Activated T-cell treated with anti-CD3 and anti-CD28 coated beads, Interleukin-2, amount 50 U/mL, for 24 hours (primary cell): ENCODE measurements at regions not wholly inside any gene's neighbourhood (a gene's known extent, or its start where the extent isn't known, plus 50 kb on each side); places are given as distances from the start of the nearest gene placed in this dataset.

Experiments
- DNase-seq: peaks from one replicate; pipeline ENCODE4 v3.0.0-alpha.2; 2020
- H3K27ac Mint-ChIP-seq: 2 replicates; pipeline ENCODE4 v1.8.0; 2020; ENCODE audit warnings: mild to moderate bottlenecking, mixed read lengths
- H3K27me3 Mint-ChIP-seq: 2 replicates; pipeline ENCODE4 v1.8.0; 2020; ENCODE audit warnings: mixed read lengths
- H3K36me3 Mint-ChIP-seq: 2 replicates; pipeline ENCODE4 v1.8.0; 2020; ENCODE audit warnings: low read depth, mixed read lengths
- H3K4me1 Mint-ChIP-seq: 2 replicates; pipeline ENCODE4 v1.8.0; 2020; ENCODE audit warnings: low read depth, mixed read lengths
- H3K4me3 Mint-ChIP-seq: 2 replicates; pipeline ENCODE4 v1.8.0; 2020; ENCODE audit warnings: mild to moderate bottlenecking, moderate library complexity, mixed read lengths
- H3K9me3 Mint-ChIP-seq: 2 replicates; pipeline ENCODE4 v1.8.0; 2020; ENCODE audit warnings: mixed read lengths

GRCh38 chr12:127750076-127750840 lies 516.7 kb upstream of the TMEM132C start:
- no peaks in the 10 kb centered on the region for H3K27me3 Mint-ChIP-seq
- no peak overlapping the region for H3K4me3 Mint-ChIP-seq
- peaks cover 4% of the 10 kb centered on the region for H3K9me3 Mint-ChIP-seq
- H3K27ac Mint-ChIP-seq = no peak overlapping the region
- DNase-seq = no peak
- no peaks in the 10 kb centered on the region for H3K4me1 Mint-ChIP-seq
- H3K36me3 Mint-ChIP-seq = no peaks in the 10 kb centered on the region

GRCh38 chr12:127752802-127753201 lies 514.2 kb upstream of the TMEM132C start:
- Mint-ChIP-seq H3K27me3 (no peaks in the 10 kb centered on the region), H3K4me3 (no peak overlapping the region), H3K9me3 (peaks cover 12% of the 10 kb centered on the region), H3K36me3 (no peaks in the 10 kb centered on the region), H3K27ac (no peak overlapping the region), H3K4me1 (no peaks in the 10 kb centered on the region)
- no peak for DNase-seq

GRCh38 chr12:127760357-127760756 lies 506.6 kb upstream of the TMEM132C start:
- Mint-ChIP-seq H3K9me3 (peaks cover 32% of the 10 kb centered on the region), H3K4me3 (no peak overlapping the region), H3K27me3 (no peaks in the 10 kb centered on the region), H3K4me1 (no peaks in the 10 kb centered on the region), H3K27ac (no peak overlapping the region), H3K36me3 (no peaks in the 10 kb centered on the region)
- no peak for DNase-seq

GRCh38 chr12:127760996-127761395 lies 506.0 kb upstream of the TMEM132C start:
- Mint-ChIP-seq H3K4me3 (no peak overlapping the region), H3K9me3 (peaks cover 32% of the 10 kb centered on the region), H3K27me3 (no peaks in the 10 kb centered on the region), H3K4me1 (no peaks in the 10 kb centered on the region), H3K36me3 (no peaks in the 10 kb centered on the region), H3K27ac (no peak overlapping the region)
- DNase-seq = no peak

- Mint-ChIP-seq H3K27ac (no peak overlapping the region), H3K9me3 (peaks cover 26% of the 10 kb centered on the region), H3K27me3 (no peaks in the 10 kb centered on the region), H3K4me1 (no peaks in the 10 kb centered on the region), H3K36me3 (no peaks in the 10 kb centered on the region), H3K4me3 (no peak overlapping the region)
- DNase-seq = no peak
Observed at GRCh38 chr12:127761880-127762279, 505.1 kb upstream of the TMEM132C start.

- Mint-ChIP-seq H3K4me3 (no peak overlapping the region), H3K27ac (no peak overlapping the region), H3K36me3 (no peaks in the 10 kb centered on the region), H3K9me3 (peaks cover 14% of the 10 kb centered on the region), H3K27me3 (no peaks in the 10 kb centered on the region), H3K4me1 (no peaks in the 10 kb centered on the region)
- no peak for DNase-seq
Observed at GRCh38 chr12:127767656-127768055, 499.3 kb upstream of the TMEM132C start.

- Mint-ChIP-seq H3K27me3 (no peaks in the 10 kb centered on the region), H3K27ac (no peak overlapping the region), H3K4me1 (no peaks in the 10 kb centered on the region), H3K9me3 (no peaks in the 10 kb centered on the region), H3K4me3 (no peak overlapping the region), H3K36me3 (no peaks in the 10 kb centered on the region)
- no peak for DNase-seq
Observed at GRCh38 chr12:127770118-127770517, 496.9 kb upstream of the TMEM132C start.

- no peaks in the 10 kb centered on the region for H3K4me1 Mint-ChIP-seq
- DNase-seq = no peak
- H3K9me3 Mint-ChIP-seq = no peaks in the 10 kb centered on the region
- no peaks in the 10 kb centered on the region for H3K36me3 Mint-ChIP-seq
- H3K27me3 Mint-ChIP-seq = no peaks in the 10 kb centered on the region
- H3K4me3 Mint-ChIP-seq = no peak overlapping the region
- no peak overlapping the region for H3K27ac Mint-ChIP-seq
Observed at GRCh38 chr12:127771546-127771945, 495.4 kb upstream of the TMEM132C start.

GRCh38 chr12:127773520-127773919 lies 493.4 kb upstream of the TMEM132C start:
- Mint-ChIP-seq H3K9me3 (no peaks in the 10 kb centered on the region), H3K27me3 (no peaks in the 10 kb centered on the region), H3K36me3 (no peaks in the 10 kb centered on the region), H3K4me3 (no peak overlapping the region), H3K27ac (no peak overlapping the region), H3K4me1 (no peaks in the 10 kb centered on the region)
- DNase-seq = no peak

- DNase-seq = no peak
- H3K9me3 Mint-ChIP-seq = peaks cover 4% of the 10 kb centered on the region
- H3K36me3 Mint-ChIP-seq = no peaks in the 10 kb centered on the region
- no peak overlapping the region for H3K27ac Mint-ChIP-seq
- H3K4me3 Mint-ChIP-seq = no peak overlapping the region
- no peaks in the 10 kb centered on the region for H3K27me3 Mint-ChIP-seq
- no peaks in the 10 kb centered on the region for H3K4me1 Mint-ChIP-seq
Observed at GRCh38 chr12:127774828-127775227, 492.1 kb upstream of the TMEM132C start.

- H3K4me1 Mint-ChIP-seq = no peaks in the 10 kb centered on the region
- H3K9me3 Mint-ChIP-seq = peaks cover 4% of the 10 kb centered on the region
- DNase-seq = no peak
- no peaks in the 10 kb centered on the region for H3K27me3 Mint-ChIP-seq
- H3K27ac Mint-ChIP-seq = no peak overlapping the region
- no peaks in the 10 kb centered on the region for H3K36me3 Mint-ChIP-seq
- H3K4me3 Mint-ChIP-seq = no peak overlapping the region
Observed at GRCh38 chr12:127779301-127780045, 487.5 kb upstream of the TMEM132C start.

- no peak for DNase-seq
- Mint-ChIP-seq H3K4me3 (no peak overlapping the region), H3K27ac (no peak overlapping the region), H3K9me3 (peaks cover 4% of the 10 kb centered on the region), H3K27me3 (no peaks in the 10 kb centered on the region), H3K36me3 (no peaks in the 10 kb centered on the region), H3K4me1 (no peaks in the 10 kb centered on the region)
Observed at GRCh38 chr12:127780881-127781280, 486.1 kb upstream of the TMEM132C start.

GRCh38 chr12:127781336-127781735 lies 485.6 kb upstream of the TMEM132C start:
- H3K4me3 Mint-ChIP-seq = no peak overlapping the region
- no peaks in the 10 kb centered on the region for H3K27me3 Mint-ChIP-seq
- no peak overlapping the region for H3K27ac Mint-ChIP-seq
- no peaks in the 10 kb centered on the region for H3K36me3 Mint-ChIP-seq
- H3K9me3 Mint-ChIP-seq = peaks cover 4% of the 10 kb centered on the region
- no peaks in the 10 kb centered on the region for H3K4me1 Mint-ChIP-seq
- DNase-seq = no peak

GRCh38 chr12:127785540-127785939 lies 481.4 kb upstream of the TMEM132C start:
- H3K9me3 Mint-ChIP-seq = peaks cover 4% of the 10 kb centered on the region
- H3K4me3 Mint-ChIP-seq = no peak overlapping the region
- no peaks in the 10 kb centered on the region for H3K27me3 Mint-ChIP-seq
- DNase-seq = no peak
- no peak overlapping the region for H3K27ac Mint-ChIP-seq
- no peaks in the 10 kb centered on the region for H3K36me3 Mint-ChIP-seq
- H3K4me1 Mint-ChIP-seq = no peaks in the 10 kb centered on the region

GRCh38 chr12:127785986-127786590 lies 480.9 kb upstream of the TMEM132C start:
- Mint-ChIP-seq H3K9me3 (peaks cover 4% of the 10 kb centered on the region), H3K27me3 (no peaks in the 10 kb centered on the region), H3K27ac (no peak overlapping the region), H3K4me1 (no peaks in the 10 kb centered on the region), H3K36me3 (no peaks in the 10 kb centered on the region), H3K4me3 (no peak overlapping the region)
- no peak for DNase-seq
